Retinal pigment epithelial cell (primary cell): ENCODE measurements at regions not wholly inside any gene's neighbourhood (a gene's known extent, or its start where the extent isn't known, plus 50 kb on each side); places are given as distances from the start of the nearest gene placed in this dataset.
"Not testable (repeated sequence)": the region's sequence is repeated elsewhere in the genome, so short reads cannot be mapped to it uniquely, and the experiment has no call there.

ENCODE experiments used
- DNase-seq: peaks from one replicate; pipeline ENCODE4 v3.0.0-alpha.2; 2010; ENCODE audit warnings: low read depth
- H3K4me3 ChIP-seq: 2 replicates; pipeline ENCODE4 v1.5.1; 2011; ENCODE audit warnings: mild to moderate bottlenecking, low read length, control low read depth, moderate library complexity
- CTCF ChIP-seq: conservative IDR thresholded peaks from 2 replicates; pipeline ENCODE4 v1.5.1; 2011; ENCODE audit warnings: low read depth, low read length, control low read depth, inconsistent platforms

- TF ChIP-seq CTCF: no peak
- no peak for DNase-seq
- no peak overlapping the region for H3K4me3 ChIP-seq
Measured at GRCh38 chr11:121914508-121915059, 201.4 kb downstream of the BLID start.

- no peak for TF ChIP-seq CTCF
- DNase-seq: no peak
- H3K4me3 ChIP-seq: no peak overlapping the region
Measured at GRCh38 chr11:121909596-121909995, 206.4 kb downstream of the BLID start.

- DNase-seq: no peak
- H3K4me3 ChIP-seq: no peak overlapping the region
- TF ChIP-seq CTCF: no peak
Measured at GRCh38 chr11:121907379-121907778, 208.6 kb downstream of the BLID start.

GRCh38 chr11:121904148-121904547, 211.9 kb downstream of the BLID start:
- no peak overlapping the region for H3K4me3 ChIP-seq
- no peak for DNase-seq
- no peak for TF ChIP-seq CTCF

GRCh38 chr11:121901886-121902285, 214.1 kb downstream of the BLID start:
- DNase-seq: no peak
- H3K4me3 ChIP-seq: no peak overlapping the region
- no peak for TF ChIP-seq CTCF

- H3K4me3 ChIP-seq, DNase-seq: not testable (repeated sequence)
Measured at GRCh38 chr11:121901417-121901816, 214.6 kb downstream of the BLID start.

GRCh38 chr11:121899520-121899919, 216.5 kb downstream of the BLID start:
- no peak overlapping the region for H3K4me3 ChIP-seq
- no peak for DNase-seq
- TF ChIP-seq CTCF: no peak

GRCh38 chr11:121898903-121899302, 217.1 kb downstream of the BLID start:
- no peak overlapping the region for H3K4me3 ChIP-seq
- DNase-seq: no peak
- no peak for TF ChIP-seq CTCF
